ENCODE measurements at regions not wholly inside any gene's neighbourhood (a gene's known extent, or its start where the extent isn't known, plus 50 kb on each side); places are given as distances from the start of the nearest gene placed in this dataset.
"Not testable (repeated sequence)": the region's sequence is repeated elsewhere in the genome, so short reads cannot be mapped to it uniquely, and the experiment has no call there.

- ATAC-seq (ENCODE audit: poor library complexity) = no peak
- no peak for DNase-seq
- intact Hi-C loops (cut with DNase I) = no loop called here
Observed at GRCh38 chr9:22922222-22922621, 475.6 kb downstream of the DMRTA1 start.

DNA sequence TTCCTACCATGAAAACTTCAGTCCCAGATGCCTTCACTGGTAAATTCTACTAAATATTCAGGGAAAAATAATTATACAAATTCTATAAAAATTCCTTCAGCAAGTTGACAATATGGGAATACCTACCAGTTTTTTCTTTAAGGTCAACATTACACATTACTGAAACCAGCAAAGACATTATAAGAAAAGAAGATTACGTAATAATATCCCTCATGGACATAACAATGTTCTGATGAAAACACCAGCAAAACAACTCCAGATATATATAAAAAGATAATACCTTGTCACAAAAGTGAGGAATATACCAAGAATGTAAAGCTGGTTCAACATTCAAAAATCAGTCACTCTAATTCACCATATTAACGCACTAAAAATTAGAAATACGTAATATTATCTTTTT lies 507.9 kb downstream of the DMRTA1 start:
- DNase-seq (no peak), ATAC-seq (ENCODE audit: poor library complexity) (no peak)
- intact Hi-C loops (cut with DNase I) = no loop called here

DNA sequence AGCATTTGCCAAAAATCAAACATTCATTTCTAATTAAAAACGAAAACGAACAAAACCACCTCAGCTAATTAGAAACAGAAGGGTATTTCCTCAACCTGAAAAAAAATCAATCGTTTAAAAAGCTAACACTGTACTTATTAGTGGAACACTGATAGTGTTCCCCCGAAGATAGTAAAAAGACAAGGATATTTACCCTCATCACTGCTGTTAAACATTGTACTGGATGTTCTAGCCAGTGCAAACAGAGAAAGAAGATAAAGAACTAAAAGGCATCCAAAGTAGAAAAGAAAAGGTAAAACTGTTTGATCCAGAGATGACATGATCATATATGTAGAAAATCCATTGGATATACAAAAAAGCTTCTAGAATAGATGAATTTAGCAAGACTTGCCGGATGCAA lies 508.3 kb downstream of the DMRTA1 start:
- intact Hi-C loops (cut with DNase I) = no loop called here
- no peak for DNase-seq
- no peak for ATAC-seq (ENCODE audit: poor library complexity)

GRCh38 chr9:22969350-22969979 lies 522.8 kb downstream of the DMRTA1 start:
- ATAC-seq (ENCODE audit: poor library complexity) (no peak), DNase-seq (no peak)
- intact Hi-C loops (cut with DNase I) = no loop called here

- intact Hi-C loops (cut with DNase I) = no loop called here
- DNase-seq (no peak), ATAC-seq (ENCODE audit: poor library complexity) (no peak)
Observed at GRCh38 chr9:22970434-22970975, 523.9 kb downstream of the DMRTA1 start.

- intact Hi-C loops (cut with DNase I) = no loop called here
- DNase-seq (no peak), ATAC-seq (ENCODE audit: poor library complexity) (no peak)
Observed at GRCh38 chr9:22975951-22976350, 529.3 kb downstream of the DMRTA1 start.

DNA sequence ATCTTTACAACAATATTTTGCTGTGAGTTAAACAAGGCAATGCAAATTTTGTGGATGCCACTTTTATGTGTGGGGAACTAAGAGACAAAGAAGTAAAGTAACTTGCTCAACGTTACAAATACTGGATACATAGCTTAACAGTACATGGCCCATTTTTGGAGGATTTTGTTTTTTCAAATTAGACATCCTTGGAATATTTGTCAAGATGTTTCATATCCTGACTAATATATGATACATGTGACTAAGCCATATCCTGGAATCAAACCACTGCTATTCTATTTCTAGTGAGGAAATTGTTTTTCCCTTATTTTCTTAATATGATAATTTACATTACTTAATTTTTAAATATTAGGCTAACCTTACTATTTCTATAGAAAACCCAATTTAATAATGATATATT lies 529.8 kb downstream of the DMRTA1 start:
- no peak for ATAC-seq (ENCODE audit: poor library complexity)
- intact Hi-C loops (cut with DNase I) = no loop called here
- DNase-seq = no peak

GRCh38 chr9:22980429-22980828 lies 533.8 kb downstream of the DMRTA1 start:
- DNase-seq; ATAC-seq (ENCODE audit: poor library complexity); intact Hi-C loops (cut with DNase I): not testable (repeated sequence)

DNA sequence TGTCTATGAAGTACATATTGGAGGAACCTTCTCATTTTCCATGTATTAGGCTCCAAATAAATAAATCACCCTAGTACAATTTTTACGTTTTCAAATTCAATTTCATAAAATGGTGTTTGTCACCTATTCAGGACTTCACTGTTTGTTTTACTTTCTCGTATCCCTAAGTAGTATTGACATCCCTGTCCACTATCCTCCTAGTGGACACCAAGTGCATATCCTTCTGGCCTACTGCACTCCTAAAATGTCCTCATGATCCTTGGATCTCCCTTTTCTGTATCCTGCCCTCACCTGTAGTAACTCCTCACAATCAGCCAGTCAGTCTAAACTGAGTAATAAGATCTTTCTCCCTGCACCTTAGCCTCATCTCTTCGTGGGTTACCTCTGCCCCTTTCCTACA lies 539.9 kb downstream of the DMRTA1 start:
- ATAC-seq (ENCODE audit: poor library complexity) (no peak), DNase-seq (no peak)
- intact Hi-C loops (cut with DNase I) = no loop called here

GRCh38 chr9:22990349-22990748 lies 543.7 kb downstream of the DMRTA1 start:
- intact Hi-C loops (cut with DNase I) = no loop called here
- DNase-seq (no peak), ATAC-seq (ENCODE audit: poor library complexity) (no peak)

- ATAC-seq (ENCODE audit: poor library complexity) (no peak), DNase-seq (no peak)
- intact Hi-C loops (cut with DNase I) = no loop called here
Observed at GRCh38 chr9:22992780-22993179, 546.2 kb downstream of the DMRTA1 start.

DNA sequence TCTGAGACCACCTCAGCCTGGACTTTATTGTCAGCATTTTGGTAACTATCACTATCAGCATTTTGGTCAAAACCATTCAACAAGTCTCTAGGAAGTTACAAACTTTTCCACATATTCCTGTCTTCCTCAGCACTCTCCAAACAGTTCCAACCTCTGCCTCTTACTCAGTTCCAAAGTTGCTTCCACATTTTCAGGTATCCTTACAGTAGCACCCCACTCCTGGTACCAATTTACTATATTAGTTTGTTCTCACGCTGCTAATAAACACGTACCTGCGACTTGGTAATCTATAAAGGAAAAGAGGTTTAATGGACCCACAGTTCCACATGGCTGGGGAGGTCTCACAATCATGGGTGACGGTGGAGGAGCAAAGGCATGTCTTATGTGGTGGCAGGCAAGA lies 551.3 kb downstream of the DMRTA1 start:
- DNase-seq = no peak
- intact Hi-C loops (cut with DNase I) = no loop called here

DNA sequence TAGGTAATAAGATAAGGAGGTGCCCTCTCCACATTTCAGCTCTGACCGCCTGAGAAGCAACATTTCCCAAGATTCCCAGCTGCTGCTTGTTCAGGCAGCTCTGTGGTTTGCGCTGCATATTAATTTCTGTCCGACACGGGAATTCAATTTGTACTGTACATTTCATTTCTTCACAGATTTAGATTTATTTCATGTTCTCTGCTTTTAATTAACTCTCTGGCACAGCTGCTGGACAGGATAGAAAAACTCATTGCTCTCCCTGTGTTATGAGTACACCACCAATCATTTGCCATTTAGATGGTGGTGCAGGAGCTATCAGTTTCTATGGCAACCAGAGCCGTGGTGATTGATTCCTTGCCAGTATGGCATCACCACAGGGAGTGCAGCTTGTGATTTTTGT lies 558.5 kb downstream of the DMRTA1 start:
- intact Hi-C loops (cut with DNase I) = no loop called here
- DNase-seq (no peak), ATAC-seq (ENCODE audit: poor library complexity) (no peak)

More for the DNA sequence above, 551.3 kb downstream of the DMRTA1 start:
- no peak for ATAC-seq (ENCODE audit: poor library complexity)

DNA sequence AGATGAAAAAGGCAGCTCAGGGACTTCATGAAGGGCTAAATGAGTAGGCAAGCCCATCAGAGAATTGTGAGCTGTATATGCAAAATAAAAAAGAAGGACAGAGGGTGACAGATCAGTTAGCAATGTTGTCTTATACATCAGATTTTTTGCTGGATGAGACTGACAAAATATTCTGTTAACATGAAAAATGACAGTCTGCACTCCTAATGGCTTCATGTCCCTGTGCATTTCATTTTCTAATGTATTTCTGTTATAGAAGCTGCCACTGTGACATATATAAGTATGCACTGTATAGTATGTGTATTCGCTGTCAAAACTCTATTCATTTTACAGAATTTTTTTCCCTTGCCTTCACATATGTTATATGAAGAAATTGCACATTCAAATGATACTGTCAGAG lies 559.5 kb downstream of the DMRTA1 start:
- intact Hi-C loops (cut with DNase I) = no loop called here
- DNase-seq (no peak), ATAC-seq (ENCODE audit: poor library complexity) (no peak)

- DNase-seq (no peak), ATAC-seq (ENCODE audit: poor library complexity) (no peak)
- intact Hi-C loops (cut with DNase I) = no loop called here
Observed at GRCh38 chr9:23011669-23012068, 565.0 kb downstream of the DMRTA1 start.

DNA sequence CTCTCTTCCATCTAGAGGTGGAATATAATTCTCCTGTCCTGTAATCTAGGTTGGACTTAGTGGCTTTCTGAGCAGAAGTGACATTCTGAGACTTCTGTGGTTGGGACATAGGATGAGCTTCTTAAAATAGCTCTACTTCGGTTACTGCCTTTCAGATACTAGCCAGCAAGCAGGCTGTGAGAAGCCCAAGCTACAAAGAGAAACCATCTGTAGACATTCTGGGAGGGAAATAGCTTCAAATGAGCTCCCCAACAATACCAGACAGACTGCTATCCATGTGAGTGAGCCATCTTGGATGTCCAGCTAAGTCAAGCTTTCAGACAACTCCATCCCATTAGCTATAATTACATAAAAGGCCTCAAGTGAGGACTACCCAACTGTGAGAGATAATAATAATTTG lies 568.9 kb downstream of the DMRTA1 start:
- intact Hi-C loops (cut with DNase I) = no loop called here
- DNase-seq (no peak), ATAC-seq (ENCODE audit: poor library complexity) (no peak)

DNA sequence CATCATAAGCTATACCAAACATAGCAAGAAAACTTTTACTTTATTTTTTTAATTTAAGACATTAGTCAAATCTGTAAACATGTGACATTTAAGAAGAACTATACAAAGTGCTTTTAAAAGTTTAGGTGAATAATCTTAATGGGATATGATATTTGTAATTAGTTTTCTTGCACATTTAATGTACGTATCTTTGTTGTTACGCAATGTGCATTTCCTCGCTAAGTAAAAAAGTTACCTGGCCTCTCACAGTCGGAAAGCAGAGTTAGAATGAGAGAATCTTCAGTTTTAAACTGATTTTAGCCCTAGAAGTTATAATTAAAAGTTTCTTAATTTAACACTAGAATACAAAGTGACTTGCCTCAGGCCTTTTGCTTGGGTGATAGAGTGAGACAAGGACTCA lies 589.8 kb downstream of the DMRTA1 start:
- ATAC-seq (ENCODE audit: poor library complexity) = no peak
- intact Hi-C loops (cut with DNase I) = no loop called here
- no peak for DNase-seq

DNA sequence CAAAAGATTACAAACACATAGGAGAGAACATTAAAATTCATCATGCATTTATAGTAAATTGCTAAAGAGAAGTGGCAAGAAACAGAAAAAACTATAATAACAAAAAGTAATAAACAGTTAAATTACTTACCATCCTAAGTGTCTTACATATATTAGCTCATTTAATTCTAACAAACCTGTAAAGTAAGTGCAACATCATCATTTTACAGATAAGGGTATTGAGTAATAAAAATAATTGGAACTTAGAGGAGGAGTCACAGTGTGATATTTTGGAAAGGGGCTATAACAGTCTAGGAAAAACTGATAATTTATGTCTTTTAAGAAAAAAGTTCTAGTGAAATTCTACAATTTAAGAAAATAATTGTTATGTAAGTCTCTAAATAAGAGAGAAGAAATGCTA lies 592.8 kb downstream of the DMRTA1 start:
- ATAC-seq (ENCODE audit: poor library complexity) (no peak), DNase-seq (no peak)
- intact Hi-C loops (cut with DNase I) = no loop called here

DNA sequence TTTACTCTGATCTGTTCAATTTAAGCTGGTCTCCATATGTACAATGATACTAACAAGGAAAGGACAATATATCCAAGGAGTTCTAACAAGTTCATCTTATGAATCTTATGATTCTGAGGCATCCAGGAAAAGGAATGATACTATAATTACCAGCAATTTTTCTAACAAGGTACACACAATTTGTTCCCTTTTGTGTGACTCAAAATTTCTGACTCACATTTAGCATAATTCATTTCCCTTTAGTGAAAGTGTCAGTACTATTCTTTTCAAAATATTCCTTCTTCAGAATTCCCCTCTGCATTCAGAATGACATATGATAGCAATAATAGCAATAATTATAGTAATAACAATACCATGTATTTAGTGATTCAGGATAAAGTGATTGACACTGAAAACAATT lies 594.8 kb downstream of the DMRTA1 start:
- ATAC-seq (ENCODE audit: poor library complexity) = no peak
- DNase-seq = no peak
- intact Hi-C loops (cut with DNase I) = no loop called here

DNA sequence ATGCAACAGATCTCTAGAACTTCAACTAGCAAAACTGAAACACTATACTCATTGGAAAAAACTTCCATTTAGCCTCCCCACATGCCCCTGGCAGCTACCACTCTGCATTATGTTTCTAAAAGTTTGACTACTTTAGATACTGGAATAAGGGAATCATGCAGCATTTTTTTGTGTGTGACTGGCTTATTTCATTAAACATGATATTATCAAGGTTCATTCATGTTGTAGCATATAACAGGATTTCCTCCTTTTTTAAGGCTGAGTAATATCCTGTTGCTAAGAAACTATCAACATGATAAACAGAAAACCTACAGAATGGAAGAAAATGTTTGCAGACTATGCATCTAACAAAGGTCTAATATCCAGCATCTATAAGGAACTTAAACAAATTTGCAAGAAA lies 597.9 kb downstream of the DMRTA1 start:
- intact Hi-C loops (cut with DNase I) = no loop called here
- ATAC-seq (ENCODE audit: poor library complexity) (no peak), DNase-seq (no peak)

DNA sequence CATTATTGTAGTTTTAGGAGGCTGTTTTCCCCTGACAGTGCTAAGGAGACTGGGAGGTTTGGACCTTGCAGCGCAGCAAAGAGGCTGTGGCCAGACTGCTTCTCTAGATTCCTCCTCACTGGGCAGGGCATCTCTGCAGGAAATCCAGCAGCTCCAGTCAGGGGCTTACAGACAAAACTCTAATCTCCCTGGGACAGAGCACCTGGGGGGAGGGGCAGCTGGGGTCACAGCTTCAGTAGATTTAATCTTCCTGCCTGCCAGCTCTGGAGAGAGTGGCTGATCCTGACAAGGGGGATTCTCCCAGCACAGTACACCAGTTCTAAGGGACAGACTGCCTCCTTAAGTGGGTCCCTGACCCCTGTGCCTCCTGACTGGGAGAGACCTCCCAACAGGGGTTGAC lies 599.4 kb downstream of the DMRTA1 start:
- ATAC-seq (ENCODE audit: poor library complexity); intact Hi-C loops (cut with DNase I); DNase-seq: not testable (repeated sequence)
